ENCODE measurements at regions not wholly inside any gene's neighbourhood (a gene's known extent, or its start where the extent isn't known, plus 50 kb on each side); places are given as distances from the start of the nearest gene placed in this dataset.

- Histone ChIP-seq H3K9me3 (replicated peaks in 1 of 3) (no peaks in the 10 kb centered on the region), H3K27ac (no peak overlapping the region), H3K4me1 (replicated peaks in 1 of 2) (no peaks in the 10 kb centered on the region), H3K27me3 (no peaks in the 10 kb centered on the region), H3K36me3 (replicated peaks in 1 of 2) (no peaks in the 10 kb centered on the region), H3K4me3 (no peak overlapping the region)
- DNase-seq, result no peak
- WGBS, 4 donors, result 40 to 54% (median 47%) methylated on average over 2 of the region's 2 CpGs
- no peak for TF ChIP-seq CTCF (IDR thresholded peaks at IDR 0.05)
- TF ChIP-seq POLR2A (IDR thresholded peaks at IDR 0.05), result no peak
- intact Hi-C loops (cut with DNase I), result no loop called here
These were observed 1523.7 kb upstream of the ACVR2A start for GRCh38 chr2:146321175-146321574.

- H3K9me3 ChIP-seq (replicated peaks in 1 of 3), result no peaks in the 10 kb centered on the region
- intact Hi-C loops (cut with DNase I), result no loop called here
- H3K4me1 ChIP-seq (replicated peaks in 1 of 2), result no peaks in the 10 kb centered on the region
- H3K27me3 ChIP-seq, result no peaks in the 10 kb centered on the region
- no peaks in the 10 kb centered on the region for H3K36me3 ChIP-seq (replicated peaks in 1 of 2)
- WGBS, 4 donors, result 62 to 86% (median 76%) methylated on average over 2 of the region's 2 CpGs
- TF ChIP-seq CTCF (IDR thresholded peaks at IDR 0.05) (no peak), POLR2A (IDR thresholded peaks at IDR 0.05) (no peak)
- DNase-seq, result no peak
- no peak overlapping the region for H3K27ac ChIP-seq
- no peak overlapping the region for H3K4me3 ChIP-seq
These were observed 1526.9 kb upstream of the ACVR2A start for GRCh38 chr2:146317959-146318358.

- no peak overlapping the region for H3K27ac ChIP-seq
- 4 to 10% (median 5%) methylated on average over 2 of the region's 2 CpGs for WGBS, 4 donors
These were observed 1531.9 kb upstream of the ACVR2A start for GRCh38 chr2:146312899-146313298.

GRCh38 chr2:146305164-146305563, 1539.7 kb upstream of the ACVR2A start:
- Histone ChIP-seq H3K4me3 (no peak overlapping the region), H3K36me3 (replicated peaks in 1 of 2) (no peaks in the 10 kb centered on the region), H3K27ac (no peak overlapping the region), H3K27me3 (no peaks in the 10 kb centered on the region), H3K9me3 (replicated peaks in 1 of 3) (no peaks in the 10 kb centered on the region), H3K4me1 (replicated peaks in 1 of 2) (no peaks in the 10 kb centered on the region)
- 79 to 86% (median 84%) methylated on average over 3 of the region's 3 CpGs for WGBS, 4 donors
- no peak for DNase-seq
- TF ChIP-seq POLR2A (IDR thresholded peaks at IDR 0.05), result no peak
- TF ChIP-seq CTCF (IDR thresholded peaks at IDR 0.05), result no peak
- intact Hi-C loops (cut with DNase I), result no loop called here

More at GRCh38 chr2:146312899-146313298, 1531.9 kb upstream of the ACVR2A start:
- TF ChIP-seq CTCF (IDR thresholded peaks at IDR 0.05) (peak in 1 of 6 experiments; percentile 3), POLR2A (IDR thresholded peaks at IDR 0.05) (no peak)
- Histone ChIP-seq H3K9me3 (replicated peaks in 1 of 3) (no peaks in the 10 kb centered on the region), H3K4me1 (replicated peaks in 1 of 2) (no peaks in the 10 kb centered on the region), H3K27me3 (no peaks in the 10 kb centered on the region), H3K36me3 (replicated peaks in 1 of 2) (no peaks in the 10 kb centered on the region), H3K4me3 (no peak overlapping the region)
- intact Hi-C loops (cut with DNase I), result no loop called here
- DNase-seq, result no peak
